Prostate gland (tissue), 2 donors: ENCODE measurements at regions not wholly inside any gene's neighbourhood (a gene's known extent, or its start where the extent isn't known, plus 50 kb on each side); places are given as distances from the start of the nearest gene placed in this dataset.
"Not testable (repeated sequence)": the region's sequence is repeated elsewhere in the genome, so short reads cannot be mapped to it uniquely, and the experiment has no call there.

Experiments
- POLR2A ChIP-seq: fragments of 450-650 bp; IDR thresholded peaks from one replicate; pipeline ENCODE4 v1.6.1; 2016; ENCODE audit warnings: antibody characterized with exemption, mild to moderate bottlenecking
- TF ChIP-seq, protein P1 (sequence below), 4 experiments: fragments of 200-600 bp in 2 of 4; fragments of 450-650 bp in 2 of 4; sonication (generic) in 2 of 4; IDR thresholded peaks; 1 replicate in 3 of 4; 2 replicates in 1 of 4; pipeline ENCODE4 v1.5.1; 2016 to 2019; ENCODE audit warnings: antibody characterized with exemption in 4 of 4, mild to moderate bottlenecking in 2 of 4, moderate library complexity in 2 of 4

DNA sequence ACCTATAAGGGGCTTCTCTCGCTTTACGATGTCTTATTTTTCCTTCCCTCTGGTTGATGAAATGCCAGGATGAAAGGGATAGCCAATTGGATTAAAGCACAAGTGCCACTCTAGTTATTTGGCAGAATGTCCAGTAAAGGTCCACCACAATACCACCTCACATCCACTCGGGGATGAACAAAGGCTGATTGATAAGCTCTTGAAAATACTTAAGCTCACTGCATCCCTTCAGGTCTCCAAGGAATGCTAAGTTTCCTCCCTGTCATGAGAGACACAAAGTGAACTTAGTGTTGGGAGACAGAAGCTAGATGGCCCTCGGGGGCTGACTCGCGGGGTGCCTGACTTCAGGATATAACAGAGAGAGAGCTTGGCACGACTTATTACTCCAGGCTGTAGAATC is 185.9 kb upstream of the ZNF644 start:
- TF ChIP-seq, protein P1, sequence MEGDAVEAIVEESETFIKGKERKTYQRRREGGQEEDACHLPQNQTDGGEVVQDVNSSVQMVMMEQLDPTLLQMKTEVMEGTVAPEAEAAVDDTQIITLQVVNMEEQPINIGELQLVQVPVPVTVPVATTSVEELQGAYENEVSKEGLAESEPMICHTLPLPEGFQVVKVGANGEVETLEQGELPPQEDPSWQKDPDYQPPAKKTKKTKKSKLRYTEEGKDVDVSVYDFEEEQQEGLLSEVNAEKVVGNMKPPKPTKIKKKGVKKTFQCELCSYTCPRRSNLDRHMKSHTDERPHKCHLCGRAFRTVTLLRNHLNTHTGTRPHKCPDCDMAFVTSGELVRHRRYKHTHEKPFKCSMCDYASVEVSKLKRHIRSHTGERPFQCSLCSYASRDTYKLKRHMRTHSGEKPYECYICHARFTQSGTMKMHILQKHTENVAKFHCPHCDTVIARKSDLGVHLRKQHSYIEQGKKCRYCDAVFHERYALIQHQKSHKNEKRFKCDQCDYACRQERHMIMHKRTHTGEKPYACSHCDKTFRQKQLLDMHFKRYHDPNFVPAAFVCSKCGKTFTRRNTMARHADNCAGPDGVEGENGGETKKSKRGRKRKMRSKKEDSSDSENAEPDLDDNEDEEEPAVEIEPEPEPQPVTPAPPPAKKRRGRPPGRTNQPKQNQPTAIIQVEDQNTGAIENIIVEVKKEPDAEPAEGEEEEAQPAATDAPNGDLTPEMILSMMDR (IDR thresholded peaks at IDR 0.05) = not testable (repeated sequence)
- not testable (repeated sequence) for TF ChIP-seq POLR2A
